Activated CD4-positive, alpha-beta T cell treated with anti-CD3 and anti-CD28 coated beads for 36 hours (primary cell): ENCODE measurements at regions not wholly inside any gene's neighbourhood (a gene's known extent, or its start where the extent isn't known, plus 50 kb on each side); places are given as distances from the start of the nearest gene placed in this dataset.
"Not testable (repeated sequence)": the region's sequence is repeated elsewhere in the genome, so short reads cannot be mapped to it uniquely, and the experiment has no call there.

Experiments
- ATAC-seq: fragments of 200-7000 bp; cut with Tn5 transposase; one replicate; pipeline ENCODE4 v1.10.0; 2021; ENCODE audit warnings: mild to moderate bottlenecking, moderate library complexity
- CTCF ChIA-PET: fragments of 350-600 bp; sonication (Branson Sonifier 250); formaldehyde crosslinking; loops from one replicate; lab custom pipeline; 2021; ENCODE audit warnings: antibody characterized with exemption; lab: Charles Lee
- POLR2A ChIA-PET: fragments of 350-600 bp; sonication (Branson Sonifier 250); formaldehyde crosslinking; loops from one replicate; lab custom pipeline; 2021; ENCODE audit warnings: antibody characterized with exemption, inconsistent platforms; lab: Charles Lee
- DNase-seq: peaks from one replicate; pipeline ENCODE4 v3.0.0-alpha.2; 2020
- H3K27ac Mint-ChIP-seq: one replicate; pipeline ENCODE4 v1.8.0; 2021; ENCODE audit warnings: mixed read lengths
- H3K27me3 Mint-ChIP-seq: one replicate; pipeline ENCODE4 v1.8.0; 2021; ENCODE audit warnings: mixed read lengths
- H3K36me3 Mint-ChIP-seq: one replicate; pipeline ENCODE4 v1.8.0; 2021; ENCODE audit warnings: low read depth, mixed read lengths
- H3K4me1 Mint-ChIP-seq: one replicate; pipeline ENCODE4 v1.8.0; 2021; ENCODE audit warnings: mixed read lengths
- H3K4me3 Mint-ChIP-seq: one replicate; pipeline ENCODE4 v1.8.0; 2021; ENCODE audit warnings: mild to moderate bottlenecking, moderate library complexity, mixed read lengths
- H3K9me3 Mint-ChIP-seq: one replicate; pipeline ENCODE4 v1.8.0; 2021; ENCODE audit warnings: low read depth, mixed read lengths
- intact Hi-C, 2 experiments: fragments of 100-400 bp; cut with DNase I in 1 of 2; cut with micrococcal nuclease in 1 of 2; formaldehyde crosslinking; loops; one replicate each; pipeline versions ENCODE4 v1.14.2 to v1.15.1; 2022 to 2024; cut with DNase I, micrococcal nuclease

GRCh38 chr4:132203618-132204017, 945.5 kb upstream of the PCDH10 start:
- intact Hi-C loops = no loop called here
- DNase-seq (no peak), ATAC-seq (no peak)
- Mint-ChIP-seq H3K27me3 (no peaks in the 10 kb centered on the region), H3K9me3 (peaks cover 2% of the 10 kb centered on the region), H3K36me3 (no peaks in the 10 kb centered on the region), H3K27ac (no peak overlapping the region), H3K4me3 (no peak overlapping the region), H3K4me1 (no peaks in the 10 kb centered on the region)
- CTCF ChIA-PET = no interaction called here
- POLR2A ChIA-PET = no interaction called here

- Mint-ChIP-seq H3K4me3 (no peak overlapping the region), H3K36me3 (no peaks in the 10 kb centered on the region), H3K27me3 (no peaks in the 10 kb centered on the region), H3K27ac (no peak overlapping the region), H3K9me3 (no peaks in the 10 kb centered on the region), H3K4me1 (no peaks in the 10 kb centered on the region)
- intact Hi-C loops = no loop called here
- DNase-seq (no peak), ATAC-seq (no peak)
- ChIA-PET POLR2A (no interaction called here), CTCF (no interaction called here)
Measured at GRCh38 chr4:132214519-132214918, 934.6 kb upstream of the PCDH10 start.

- ATAC-seq = no peak
- Mint-ChIP-seq H3K4me1 (no peaks in the 10 kb centered on the region), H3K27me3 (no peaks in the 10 kb centered on the region), H3K27ac (no peak overlapping the region), H3K9me3 (no peaks in the 10 kb centered on the region), H3K4me3 (no peak overlapping the region), H3K36me3 (no peaks in the 10 kb centered on the region)
- ChIA-PET CTCF (no interaction called here), POLR2A (no interaction called here)
- intact Hi-C loops = no loop called here
- no peak for DNase-seq
Measured at GRCh38 chr4:132218406-132218805, 930.7 kb upstream of the PCDH10 start.

DNA sequence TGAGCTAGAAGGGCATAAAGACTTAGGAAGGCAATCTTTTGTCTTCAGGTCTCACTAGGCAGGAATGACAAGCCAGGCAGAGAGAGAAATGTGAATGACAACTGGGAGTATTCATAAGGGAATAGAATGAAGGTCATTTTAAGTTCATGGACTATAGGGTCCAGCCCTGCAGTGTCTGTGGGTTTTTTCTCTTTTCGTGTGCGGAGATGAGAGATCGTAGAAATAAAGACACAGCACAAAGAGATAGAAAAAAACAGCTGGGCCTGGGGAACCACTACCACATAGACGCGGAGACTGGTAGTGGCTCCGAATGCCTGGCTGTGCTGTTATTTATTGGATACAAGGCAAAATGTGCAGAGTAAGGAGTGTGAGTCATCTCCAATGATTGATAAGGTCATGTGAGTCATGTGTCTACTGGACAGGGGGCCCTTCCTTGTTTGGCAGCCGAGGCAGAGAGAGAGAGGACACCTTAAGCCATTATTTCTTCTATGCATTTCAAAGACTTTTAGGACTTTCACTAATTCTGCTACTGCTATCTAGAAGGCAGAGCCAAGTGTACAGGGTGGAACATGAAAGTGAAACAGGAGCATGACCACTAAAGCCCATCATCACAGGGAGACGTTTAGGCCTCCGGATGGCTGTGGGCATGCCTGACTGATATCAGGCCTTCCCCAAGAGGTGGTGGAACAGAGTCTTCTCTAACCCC, 921.8 kb upstream of the PCDH10 start:
- H3K4me1 Mint-ChIP-seq = no peaks in the 10 kb centered on the region
- H3K36me3 Mint-ChIP-seq = no peaks in the 10 kb centered on the region
- H3K4me3 Mint-ChIP-seq = no peak overlapping the region
- no peak overlapping the region for H3K27ac Mint-ChIP-seq
- intact Hi-C loops = no loop called here
- H3K9me3 Mint-ChIP-seq = no peaks in the 10 kb centered on the region
- ChIA-PET POLR2A (no interaction called here), CTCF (interaction anchor here (1.5 kb wide), 1 partner anchor 16 kb away, joined by 4 read pairs; no protein-coding TSS in a partner anchor)
- H3K27me3 Mint-ChIP-seq = no peaks in the 10 kb centered on the region
- ATAC-seq (no peak), DNase-seq (no peak)

GRCh38 chr4:132227857-132228165, 921.3 kb upstream of the PCDH10 start:
- CTCF ChIA-PET, H3K36me3 Mint-ChIP-seq, intact Hi-C loops, ATAC-seq, H3K4me3 Mint-ChIP-seq, H3K4me1 Mint-ChIP-seq, H3K27ac Mint-ChIP-seq, POLR2A ChIA-PET, H3K27me3 Mint-ChIP-seq, H3K9me3 Mint-ChIP-seq: not testable (repeated sequence)
- peak; percentile 43 for DNase-seq

DNA sequence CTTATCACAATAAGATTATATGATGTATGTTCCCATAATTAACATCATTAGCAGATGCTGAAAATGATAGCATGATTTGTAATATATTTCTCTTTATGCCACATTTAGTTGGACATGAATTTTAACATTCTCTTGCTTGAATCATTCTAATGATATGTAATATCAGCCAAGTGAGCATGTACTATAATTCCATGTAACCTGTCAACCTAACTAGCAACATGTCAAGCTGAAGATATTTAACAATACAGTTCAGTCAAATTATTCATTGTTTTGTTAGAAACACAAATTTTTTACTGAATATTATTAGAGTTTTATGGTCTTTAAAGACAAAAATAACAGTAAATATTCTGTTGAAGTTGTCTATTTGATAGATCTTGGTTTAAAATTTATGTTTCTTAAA, 920.4 kb upstream of the PCDH10 start:
- Mint-ChIP-seq H3K27me3 (no peaks in the 10 kb centered on the region), H3K4me3 (no peak overlapping the region), H3K36me3 (no peaks in the 10 kb centered on the region), H3K9me3 (no peaks in the 10 kb centered on the region), H3K4me1 (no peaks in the 10 kb centered on the region), H3K27ac (no peak overlapping the region)
- intact Hi-C loops = no loop called here
- ChIA-PET CTCF (no interaction called here), POLR2A (no interaction called here)
- ATAC-seq (no peak), DNase-seq (no peak)

- intact Hi-C loops = no loop called here
- no peak for DNase-seq
- POLR2A ChIA-PET = no interaction called here
- Mint-ChIP-seq H3K4me1 (no peaks in the 10 kb centered on the region), H3K36me3 (no peaks in the 10 kb centered on the region), H3K27me3 (no peaks in the 10 kb centered on the region), H3K27ac (no peak overlapping the region), H3K4me3 (no peak overlapping the region), H3K9me3 (no peaks in the 10 kb centered on the region)
- CTCF ChIA-PET = no interaction called here
- no peak for ATAC-seq
Measured at GRCh38 chr4:132230025-132230424, 919.1 kb upstream of the PCDH10 start.

DNA sequence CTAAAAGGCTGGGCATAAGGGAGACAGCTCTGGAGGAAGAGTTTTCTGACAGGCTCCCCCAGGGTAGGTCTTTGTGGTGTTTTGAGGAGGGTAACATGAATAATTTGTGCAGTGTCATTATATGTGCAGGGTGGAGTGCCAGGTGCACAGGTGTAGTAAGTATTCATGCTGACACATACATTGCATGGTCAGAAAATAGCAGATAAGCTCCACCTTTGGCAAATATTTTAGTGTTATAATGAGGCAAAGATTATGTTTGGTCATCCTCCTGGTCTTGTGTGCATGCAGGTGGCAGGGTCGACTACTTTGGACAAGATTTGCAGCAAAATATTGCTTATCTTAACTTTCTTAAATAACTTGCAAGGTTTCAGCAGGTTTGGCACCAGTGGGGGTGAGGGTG, 910.4 kb upstream of the PCDH10 start:
- intact Hi-C loops = no loop called here
- ATAC-seq (no peak), DNase-seq (no peak)
- ChIA-PET CTCF (no interaction called here), POLR2A (no interaction called here)
- Mint-ChIP-seq H3K4me3 (no peak overlapping the region), H3K36me3 (no peaks in the 10 kb centered on the region), H3K9me3 (no peaks in the 10 kb centered on the region), H3K4me1 (no peaks in the 10 kb centered on the region), H3K27me3 (no peaks in the 10 kb centered on the region), H3K27ac (no peak overlapping the region)

- Mint-ChIP-seq H3K4me1 (no peaks in the 10 kb centered on the region), H3K27ac (no peak overlapping the region), H3K36me3 (no peaks in the 10 kb centered on the region), H3K4me3 (no peak overlapping the region), H3K9me3 (no peaks in the 10 kb centered on the region), H3K27me3 (no peaks in the 10 kb centered on the region)
- ChIA-PET CTCF (no interaction called here), POLR2A (no interaction called here)
- ATAC-seq (no peak), DNase-seq (no peak)
- intact Hi-C loops = no loop called here
Measured at GRCh38 chr4:132240081-132240480, 909.0 kb upstream of the PCDH10 start.

DNA sequence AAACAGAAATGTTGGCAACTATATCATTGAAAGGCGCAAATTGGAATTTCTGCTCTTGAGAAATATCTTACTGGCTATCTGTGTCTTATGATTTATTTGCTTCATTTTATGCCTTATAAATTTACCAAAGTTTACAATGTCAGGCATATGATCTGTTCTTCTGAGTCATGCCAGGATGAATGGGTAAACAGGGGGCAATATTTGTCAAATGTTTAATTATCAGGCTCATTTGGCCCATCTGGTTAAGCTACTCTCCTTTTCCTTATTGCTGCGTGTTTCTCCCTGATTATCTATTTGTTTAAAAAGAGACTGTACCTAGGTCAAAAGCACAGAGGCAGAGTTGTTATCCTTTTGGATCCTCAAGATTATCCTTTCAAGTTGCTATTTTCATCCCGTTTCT, 903.8 kb upstream of the PCDH10 start:
- Mint-ChIP-seq H3K9me3 (no peaks in the 10 kb centered on the region), H3K4me3 (no peak overlapping the region), H3K27ac (no peak overlapping the region), H3K36me3 (no peaks in the 10 kb centered on the region), H3K4me1 (no peaks in the 10 kb centered on the region), H3K27me3 (no peaks in the 10 kb centered on the region)
- CTCF ChIA-PET = no interaction called here
- intact Hi-C loops = no loop called here
- DNase-seq (no peak), ATAC-seq (no peak)
- POLR2A ChIA-PET = no interaction called here

DNA sequence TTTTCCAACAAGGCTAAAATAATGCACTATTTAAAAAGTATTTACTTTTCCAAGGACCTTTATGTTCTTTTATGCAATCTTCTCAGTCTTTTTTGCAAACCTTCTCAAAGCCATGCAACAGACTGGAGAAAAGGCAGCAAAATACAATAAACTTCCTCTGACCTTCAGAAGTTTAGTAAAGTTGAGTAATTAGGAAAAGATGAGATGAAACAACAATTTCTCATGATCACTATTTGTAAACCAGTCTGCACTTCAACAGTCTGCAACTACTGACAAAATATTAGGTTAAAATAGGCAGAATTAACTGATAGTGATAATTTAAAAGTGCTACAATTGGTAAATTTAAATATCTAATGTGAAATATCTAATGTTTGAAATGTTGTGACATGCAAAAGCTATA, 884.9 kb upstream of the PCDH10 start:
- intact Hi-C loops = no loop called here
- ATAC-seq = no peak
- no peaks in the 10 kb centered on the region for H3K4me1 Mint-ChIP-seq

DNA sequence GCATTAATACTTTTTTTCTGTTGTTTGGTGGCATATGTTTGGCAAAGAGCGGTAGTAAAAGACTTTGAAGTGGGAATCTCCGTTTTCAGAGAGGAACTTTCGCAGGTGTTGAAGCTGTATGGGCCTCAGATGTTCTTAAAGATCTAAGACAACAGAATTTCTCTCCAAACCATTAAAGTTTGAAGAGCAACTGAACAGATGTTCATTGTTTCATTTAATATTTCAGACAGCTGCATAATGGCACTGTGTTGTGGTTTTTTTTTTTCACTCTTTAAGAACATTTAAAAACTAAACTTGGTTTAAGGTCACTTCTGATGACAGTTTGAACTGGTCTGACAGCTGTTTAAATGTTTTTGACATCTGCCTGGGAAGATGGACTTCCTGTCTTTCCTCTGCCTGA, 882.7 kb upstream of the PCDH10 start:
- H3K27ac Mint-ChIP-seq = no peak overlapping the region
- intact Hi-C loops = no loop called here
- no peak for ATAC-seq
- H3K4me1 Mint-ChIP-seq = no peaks in the 10 kb centered on the region
- H3K36me3 Mint-ChIP-seq = no peaks in the 10 kb centered on the region
- POLR2A ChIA-PET = no interaction called here
- peaks cover 3% of the 10 kb centered on the region for H3K9me3 Mint-ChIP-seq
- CTCF ChIA-PET = no interaction called here
- H3K4me3 Mint-ChIP-seq = no peak overlapping the region
- H3K27me3 Mint-ChIP-seq = no peaks in the 10 kb centered on the region
- DNase-seq = no peak

More for the DNA sequence above, 884.9 kb upstream of the PCDH10 start:
- Mint-ChIP-seq H3K9me3 (peaks cover 3% of the 10 kb centered on the region), H3K4me3 (no peak overlapping the region), H3K36me3 (no peaks in the 10 kb centered on the region), H3K27me3 (no peaks in the 10 kb centered on the region), H3K27ac (no peak overlapping the region)
- ChIA-PET CTCF (no interaction called here), POLR2A (no interaction called here)
- no peak for DNase-seq

DNA sequence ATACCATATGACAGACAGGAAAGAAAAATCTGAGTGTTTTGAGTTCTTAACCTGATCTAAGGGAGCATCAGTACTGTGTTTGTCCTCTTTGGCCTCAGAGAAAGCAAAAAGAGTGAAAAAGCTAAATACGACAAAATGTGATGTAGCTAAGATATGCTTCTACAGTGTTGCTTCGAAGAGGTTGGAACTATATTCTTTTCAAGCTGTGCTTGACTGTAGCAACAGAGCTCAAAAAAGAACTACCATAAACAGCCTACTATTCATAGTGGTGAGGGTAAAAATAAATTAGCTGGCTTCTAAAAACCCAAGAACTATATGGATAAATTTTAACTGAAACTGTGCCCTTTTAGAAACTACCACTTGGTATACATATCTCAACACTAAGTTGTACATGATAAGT, 881.8 kb upstream of the PCDH10 start:
- Mint-ChIP-seq H3K36me3 (no peaks in the 10 kb centered on the region), H3K4me3 (no peak overlapping the region), H3K27me3 (no peaks in the 10 kb centered on the region), H3K27ac (no peak overlapping the region), H3K9me3 (peaks cover 3% of the 10 kb centered on the region), H3K4me1 (no peaks in the 10 kb centered on the region)
- ChIA-PET POLR2A (no interaction called here), CTCF (no interaction called here)
- intact Hi-C loops = no loop called here
- ATAC-seq = no peak
- no peak for DNase-seq
